ENCODE measurements at regions not wholly inside any gene's neighbourhood (a gene's known extent, or its start where the extent isn't known, plus 50 kb on each side); places are given as distances from the start of the nearest gene placed in this dataset.

- TF ChIP-seq CTCF (IDR thresholded peaks at IDR 0.05) (no peak), POLR2A (IDR thresholded peaks at IDR 0.05) (no peak), EP300 (IDR thresholded peaks at IDR 0.05) (no peak)
Observed at GRCh38 chr22:49153921-49154320, 673.8 kb downstream of the BRD1 start.

All from tibial nerve (tissue), 4 donors.